ENCODE measurements at regions not wholly inside any gene's neighbourhood (a gene's known extent, or its start where the extent isn't known, plus 50 kb on each side); places are given as distances from the start of the nearest gene placed in this dataset.

- TF ChIP-seq, protein P1, sequence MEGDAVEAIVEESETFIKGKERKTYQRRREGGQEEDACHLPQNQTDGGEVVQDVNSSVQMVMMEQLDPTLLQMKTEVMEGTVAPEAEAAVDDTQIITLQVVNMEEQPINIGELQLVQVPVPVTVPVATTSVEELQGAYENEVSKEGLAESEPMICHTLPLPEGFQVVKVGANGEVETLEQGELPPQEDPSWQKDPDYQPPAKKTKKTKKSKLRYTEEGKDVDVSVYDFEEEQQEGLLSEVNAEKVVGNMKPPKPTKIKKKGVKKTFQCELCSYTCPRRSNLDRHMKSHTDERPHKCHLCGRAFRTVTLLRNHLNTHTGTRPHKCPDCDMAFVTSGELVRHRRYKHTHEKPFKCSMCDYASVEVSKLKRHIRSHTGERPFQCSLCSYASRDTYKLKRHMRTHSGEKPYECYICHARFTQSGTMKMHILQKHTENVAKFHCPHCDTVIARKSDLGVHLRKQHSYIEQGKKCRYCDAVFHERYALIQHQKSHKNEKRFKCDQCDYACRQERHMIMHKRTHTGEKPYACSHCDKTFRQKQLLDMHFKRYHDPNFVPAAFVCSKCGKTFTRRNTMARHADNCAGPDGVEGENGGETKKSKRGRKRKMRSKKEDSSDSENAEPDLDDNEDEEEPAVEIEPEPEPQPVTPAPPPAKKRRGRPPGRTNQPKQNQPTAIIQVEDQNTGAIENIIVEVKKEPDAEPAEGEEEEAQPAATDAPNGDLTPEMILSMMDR (conservative IDR thresholded peaks at IDR 0.05; ENCODE audit: low read depth, low read length): no peak
- no peak for TF ChIP-seq EZH2 (IDR thresholded peaks at IDR 0.05; ENCODE audit: borderline replicate concordance, low read depth, low read length, poor library complexity, severe bottlenecking)
Measured at GRCh38 chr18:51503351-51503750, 305.9 kb upstream of the MEX3C start.

Data from A673 (cell line).